CD4-positive, alpha-beta T cell treated with Interleukin-6 at 100 ng/mL for 8 hours (primary cell): ENCODE measurements at regions not wholly inside any gene's neighbourhood (a gene's known extent, or its start where the extent isn't known, plus 50 kb on each side); places are given as distances from the start of the nearest gene placed in this dataset.
"Not testable (repeated sequence)": the region's sequence is repeated elsewhere in the genome, so short reads cannot be mapped to it uniquely, and the experiment has no call there.

ENCODE experiments used
- DNase-seq: peaks from one replicate; pipeline ENCODE4 v3.0.0-alpha.2; 2020; ENCODE audit warnings: mixed read lengths, low spot score

DNA sequence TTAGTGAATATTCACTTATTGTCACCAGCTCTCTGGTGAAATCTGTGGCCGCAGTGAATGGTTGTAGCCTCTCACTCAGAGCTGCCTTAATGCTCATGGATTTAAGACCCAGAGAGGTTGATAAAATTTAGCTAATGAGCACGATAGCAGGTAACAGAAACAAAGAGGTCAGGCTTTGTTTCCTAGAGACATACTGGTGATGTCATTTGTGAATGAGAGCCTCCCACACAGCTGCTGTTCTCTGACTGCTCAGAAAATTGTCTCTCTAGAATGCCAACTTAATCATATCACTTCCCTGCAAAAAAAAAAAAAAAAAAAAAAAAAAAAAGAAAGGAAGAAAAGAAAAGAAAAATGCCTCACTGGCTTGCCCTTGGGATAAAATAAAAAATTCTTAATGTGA, 411.7 kb upstream of the MYT1L start:
- no peak for DNase-seq

DNA sequence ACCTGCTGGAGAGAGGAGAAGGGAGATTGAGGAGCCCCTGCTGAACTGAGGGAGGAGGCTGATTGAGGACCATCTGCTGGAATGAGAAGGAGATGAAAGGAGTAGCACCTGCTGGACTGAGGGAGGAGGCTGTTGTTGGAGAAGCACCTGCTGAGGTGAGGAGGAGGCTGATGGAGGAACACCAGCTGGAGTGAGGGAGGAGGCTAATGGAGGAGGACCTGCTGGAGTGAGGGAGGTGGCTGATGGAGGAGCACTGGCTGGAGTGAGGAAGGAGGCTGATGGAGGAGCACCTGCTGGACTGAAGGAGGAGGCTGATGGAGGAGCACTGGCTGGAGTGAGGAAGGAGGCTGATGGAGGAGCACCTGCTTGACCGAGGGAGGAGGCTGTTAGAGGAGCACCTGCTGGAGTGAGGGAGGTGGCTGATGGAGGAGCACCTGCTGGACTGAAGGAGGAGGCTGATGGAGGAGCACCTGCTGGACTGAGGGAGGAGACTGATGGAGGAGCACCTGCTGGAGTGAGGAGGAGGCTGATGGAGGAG, 409.2 kb upstream of the MYT1L start:
- no peak for DNase-seq

- DNase-seq: no peak
Measured at GRCh38 chr2:2739231-2739795, 408.2 kb upstream of the MYT1L start.

GRCh38 chr2:2738684-2739083, 407.6 kb upstream of the MYT1L start:
- no peak for DNase-seq

GRCh38 chr2:2738276-2738675, 407.2 kb upstream of the MYT1L start:
- DNase-seq: no peak

DNA sequence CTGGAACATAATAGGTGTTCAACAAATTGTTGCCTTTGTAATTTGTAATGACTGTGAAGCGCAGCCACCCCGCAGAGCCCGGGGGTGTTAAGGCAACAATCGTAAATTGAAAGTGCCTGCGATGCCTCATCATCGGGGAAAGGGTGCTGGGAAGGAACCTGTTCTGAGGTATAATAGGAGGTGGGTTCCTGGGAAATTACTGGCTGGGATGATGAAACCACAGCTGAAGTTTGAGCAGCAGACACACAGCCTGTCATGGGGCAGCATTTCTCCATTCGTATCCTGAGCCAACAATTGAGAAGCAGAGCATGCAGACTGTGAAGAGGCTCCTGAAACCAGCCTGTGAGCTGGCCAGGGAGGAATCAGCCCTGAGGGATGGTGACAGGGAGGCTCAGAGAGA, 404.0 kb upstream of the MYT1L start:
- DNase-seq: no peak

- no peak for DNase-seq
Measured at GRCh38 chr2:2734308-2734707, 403.2 kb upstream of the MYT1L start.

- DNase-seq: no peak
Measured at GRCh38 chr2:2733818-2734217, 402.7 kb upstream of the MYT1L start.

DNA sequence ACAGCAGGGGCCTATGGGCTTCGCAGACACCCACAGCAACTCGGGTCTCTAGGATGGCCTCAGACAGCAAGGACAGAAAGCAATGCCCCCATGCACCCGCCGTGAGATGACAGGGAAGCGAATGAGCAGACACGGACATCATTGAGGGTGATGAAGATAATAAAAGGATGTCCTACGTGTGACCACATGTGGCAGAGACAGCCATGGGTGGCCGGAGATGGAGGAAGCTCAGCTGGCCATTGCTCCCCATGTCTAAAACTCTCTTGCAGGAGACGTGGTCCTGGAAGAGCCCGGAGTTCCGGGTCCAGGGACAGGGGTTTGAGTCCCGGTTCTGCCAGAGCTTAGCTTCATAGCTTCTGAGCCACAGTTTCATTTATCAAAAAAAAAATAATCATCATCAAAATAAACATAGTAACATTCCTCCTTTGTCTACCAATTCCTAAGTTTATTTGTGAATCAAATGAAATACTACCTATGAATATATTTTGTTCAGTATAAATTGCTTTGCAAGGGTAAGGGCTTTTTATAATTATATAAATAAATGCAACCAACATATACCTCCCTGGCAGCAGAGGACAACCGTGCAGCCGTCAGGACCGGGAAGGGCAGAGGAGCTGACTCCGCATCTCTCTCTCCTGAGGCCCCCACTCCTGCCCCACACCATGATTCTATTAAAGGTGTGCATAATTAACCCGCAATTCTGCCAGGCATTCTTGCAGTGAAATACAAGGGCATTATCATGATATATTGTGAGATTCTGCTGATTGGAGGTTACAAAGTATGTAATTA, 401.4 kb upstream of the MYT1L start:
- no peak for DNase-seq

GRCh38 chr2:2731816-2732284, 400.8 kb upstream of the MYT1L start:
- DNase-seq: no peak

DNA sequence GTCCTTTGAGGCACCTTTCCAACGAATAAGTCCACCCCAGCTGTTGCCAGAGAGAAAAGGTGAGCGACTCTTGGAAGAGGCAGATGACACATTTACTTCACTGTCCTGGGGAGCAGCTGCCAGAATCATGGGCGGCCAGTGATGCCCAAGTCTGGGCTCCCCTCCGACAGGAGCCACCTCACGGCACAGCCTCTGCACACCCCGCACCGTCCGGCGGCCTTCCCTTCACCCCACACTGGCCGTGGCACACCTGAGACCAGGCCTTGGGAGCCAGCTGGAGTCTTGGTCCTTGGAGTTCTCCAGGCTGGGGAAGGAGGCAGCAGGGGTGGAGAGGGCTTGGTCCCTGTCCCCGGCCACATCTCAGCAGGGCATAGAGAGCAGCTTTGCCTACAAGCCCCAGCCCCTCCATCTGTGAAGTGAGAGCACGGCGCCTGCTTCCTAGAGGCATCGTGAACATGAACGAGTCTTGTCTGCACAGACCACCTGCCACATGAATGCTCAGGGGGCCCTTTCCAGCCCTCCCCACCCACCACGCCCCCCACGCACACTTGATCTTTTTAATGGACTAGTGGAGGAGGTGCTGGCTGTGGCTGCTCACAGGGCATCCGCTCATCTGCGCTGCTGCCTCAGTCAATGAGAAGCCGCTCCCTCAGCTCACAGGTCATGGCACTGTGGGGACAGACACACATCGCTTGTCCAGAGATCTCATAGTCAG, 400.2 kb upstream of the MYT1L start:
- no peak for DNase-seq

- no peak for DNase-seq
Measured at GRCh38 chr2:2730301-2730833, 399.3 kb upstream of the MYT1L start.

- no peak for DNase-seq
Measured at GRCh38 chr2:2729246-2729645, 398.2 kb upstream of the MYT1L start.

GRCh38 chr2:2728635-2729034, 397.6 kb upstream of the MYT1L start:
- no peak for DNase-seq

DNA sequence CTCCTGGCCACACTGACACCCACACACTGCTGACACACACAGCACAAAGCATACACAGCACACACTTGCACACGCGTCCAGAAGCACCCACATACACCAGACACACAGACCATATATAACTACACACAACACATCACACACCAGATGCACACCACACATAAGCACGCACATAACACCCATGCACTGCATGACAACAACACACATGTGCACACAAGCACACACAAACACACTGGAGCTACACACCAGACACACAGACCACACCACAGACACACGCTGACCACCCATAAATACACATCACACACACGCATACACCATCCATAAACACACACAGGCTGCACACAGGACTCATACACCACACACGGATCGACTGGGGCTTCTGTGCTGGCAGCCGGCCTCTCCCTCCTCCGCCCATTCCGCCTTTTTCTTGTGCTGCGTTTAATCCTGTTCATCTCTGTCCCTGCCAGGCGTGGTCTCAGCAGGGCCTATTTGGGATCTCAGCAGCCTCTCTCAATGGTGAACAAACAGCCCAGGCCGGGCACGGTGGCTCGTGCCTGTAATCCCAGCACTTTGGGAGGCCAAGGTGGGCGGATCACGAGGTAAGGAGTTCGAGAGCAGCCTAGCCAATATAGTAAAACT, 396.9 kb upstream of the MYT1L start:
- DNase-seq: no peak

GRCh38 chr2:2726163-2726562, 395.1 kb upstream of the MYT1L start:
- no peak for DNase-seq

- DNase-seq: no peak
Measured at GRCh38 chr2:2723064-2723463, 392.0 kb upstream of the MYT1L start.

DNA sequence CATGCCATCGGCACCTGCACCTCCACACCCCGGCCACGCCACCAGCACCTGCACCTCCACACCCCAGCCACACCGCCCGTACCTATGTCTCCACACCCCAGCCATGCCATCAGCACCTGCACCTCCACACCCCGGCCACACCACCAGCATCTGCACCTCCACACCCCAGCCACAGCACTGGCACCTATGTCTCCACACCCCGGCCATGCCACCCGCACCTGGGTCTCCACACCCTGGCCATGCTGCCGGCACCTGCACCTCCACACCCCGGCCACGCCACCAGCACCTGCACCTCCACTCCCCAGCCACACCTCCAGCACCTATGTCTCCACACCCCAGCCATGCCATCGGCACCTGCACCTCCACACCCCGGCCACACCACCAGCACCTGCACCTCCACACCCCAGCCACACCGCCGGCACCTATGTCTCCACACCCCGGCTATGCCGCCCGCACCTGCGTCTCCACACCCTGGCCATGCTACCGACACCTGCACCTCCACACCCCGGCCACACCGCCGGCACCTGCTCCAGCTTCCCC, 390.3 kb upstream of the MYT1L start:
- no peak for DNase-seq

DNA sequence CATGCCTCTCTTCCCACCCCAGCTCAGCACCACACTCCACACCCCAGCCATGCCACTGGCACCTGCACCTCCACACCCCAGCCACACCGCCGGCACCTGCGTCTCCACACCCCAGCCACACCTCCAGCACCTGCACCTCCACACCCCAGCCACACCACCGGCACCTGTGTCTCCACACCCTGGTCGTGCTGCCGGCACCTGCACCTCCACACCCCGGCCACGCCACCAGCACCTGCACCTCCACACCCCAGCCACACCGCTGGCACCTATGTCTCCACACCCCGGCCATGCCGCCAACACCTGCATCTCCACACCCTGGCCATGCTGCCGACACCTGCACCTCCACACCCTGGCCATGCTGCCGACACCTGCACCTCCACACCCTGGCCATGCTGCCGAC, 389.7 kb upstream of the MYT1L start:
- not testable (repeated sequence) for DNase-seq

DNA sequence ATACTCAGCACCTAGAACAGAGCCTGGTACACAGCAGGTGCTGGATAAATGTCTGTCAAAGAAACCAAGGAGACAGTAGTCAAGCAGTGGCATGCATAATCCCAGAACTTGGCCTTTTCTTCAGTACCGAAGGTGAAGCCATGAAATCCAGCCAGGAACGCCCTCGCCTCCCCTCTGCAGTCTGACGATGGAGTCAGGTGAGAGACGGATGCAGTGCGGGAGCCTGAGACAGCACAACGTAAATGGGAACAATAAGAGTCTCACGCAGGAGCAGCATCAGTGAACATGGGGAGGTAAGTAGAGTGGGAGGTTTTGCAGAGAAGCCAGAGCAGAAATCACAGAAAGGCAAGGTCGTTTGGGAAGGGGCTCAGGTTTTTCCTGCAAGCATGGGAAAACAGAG, 389.3 kb upstream of the MYT1L start:
- no peak for DNase-seq

DNA sequence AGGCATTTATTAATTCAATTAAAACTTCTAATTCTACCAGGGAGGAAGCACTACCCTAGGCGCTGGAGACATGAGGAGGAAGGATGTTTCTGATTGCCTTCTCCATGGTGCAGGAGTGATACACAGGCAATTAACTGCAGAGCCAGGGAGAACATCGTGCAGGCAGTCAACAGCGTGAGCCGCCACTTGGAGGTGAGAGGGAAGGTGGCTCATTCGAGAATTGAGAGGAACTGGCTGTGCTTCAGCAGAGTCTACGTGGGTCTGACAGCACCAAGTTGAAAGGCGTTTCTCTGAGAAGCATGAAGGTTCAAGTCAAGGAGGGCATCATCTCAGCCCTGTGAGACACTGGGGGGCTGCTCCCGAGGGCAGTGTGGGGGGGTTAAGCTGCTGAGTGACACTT, 388.7 kb upstream of the MYT1L start:
- DNase-seq: no peak

DNA sequence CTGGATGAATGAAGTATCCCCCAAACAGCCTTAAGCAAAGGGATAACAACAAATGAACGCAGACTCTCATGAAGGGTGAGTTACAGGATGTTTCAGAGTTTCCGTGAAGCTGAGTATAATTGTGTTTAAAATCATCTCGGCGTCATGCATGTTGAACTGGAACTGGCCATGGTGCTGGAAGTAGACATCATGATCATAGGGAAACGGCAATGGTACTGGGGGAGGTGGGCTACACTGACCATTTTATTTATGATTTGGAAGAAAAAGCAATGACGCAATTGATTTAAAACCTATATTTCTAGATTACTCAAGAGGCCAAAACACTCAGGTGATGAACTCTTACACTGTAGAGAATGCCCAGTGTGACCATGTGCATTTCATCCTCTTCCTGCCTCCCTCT, 387.9 kb upstream of the MYT1L start:
- no peak for DNase-seq
